NCI-H1694 treated with DMSO at 0.1 percent for 48 hours (cell line): ENCODE measurements at regions not wholly inside any gene's neighbourhood (a gene's known extent, or its start where the extent isn't known, plus 50 kb on each side); places are given as distances from the start of the nearest gene placed in this dataset.
A peak's percentile ranks its signal among the peaks of the same experiment; 100 is the strongest.
"Not testable (repeated sequence)": the region's sequence is repeated elsewhere in the genome, so short reads cannot be mapped to it uniquely, and the experiment has no call there.

Source experiments
- DNase-seq: peaks from one replicate; lab custom pipeline; 2025; lab: John Stamatoyannopoulos, UW

DNA sequence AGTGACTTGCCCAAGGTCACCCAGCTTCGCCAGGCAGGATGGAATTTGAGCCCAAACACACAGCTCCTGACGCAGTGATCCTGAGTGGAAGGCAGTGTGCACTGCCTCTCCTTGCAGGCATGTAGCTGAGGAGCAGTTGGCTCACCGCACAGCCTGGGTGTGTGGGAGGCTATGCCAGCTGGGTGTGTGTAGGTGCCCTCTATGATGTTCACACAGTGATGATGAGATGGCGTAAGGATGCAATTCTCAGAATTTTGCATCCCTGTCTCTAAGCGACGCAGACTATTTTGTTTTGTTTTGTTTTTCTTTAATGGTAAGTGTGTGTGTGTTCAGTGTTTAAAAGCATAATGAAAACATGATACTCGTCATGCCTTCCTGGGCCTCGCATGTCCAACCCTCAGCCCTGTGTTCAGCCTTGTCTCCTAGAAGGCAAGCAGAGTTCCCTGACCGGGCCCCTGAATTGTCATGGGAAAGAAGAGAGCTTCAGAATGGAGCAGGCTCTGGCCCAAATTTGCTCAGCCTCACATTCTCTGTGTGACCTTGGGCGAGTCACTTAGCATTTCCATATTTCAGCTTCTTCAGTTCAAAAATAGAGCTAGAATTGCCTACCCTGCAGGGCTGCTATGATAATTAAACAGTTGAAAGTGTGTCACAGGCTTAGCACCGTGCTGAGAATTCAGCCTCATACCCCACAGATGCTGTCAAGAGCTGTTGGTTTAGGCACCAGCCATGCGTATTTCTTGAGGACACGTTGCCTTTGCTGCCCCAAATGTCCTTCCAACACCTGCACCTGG, 603.6 kb upstream of the RAB6C start:
- DNase-seq, result no peak

DNA sequence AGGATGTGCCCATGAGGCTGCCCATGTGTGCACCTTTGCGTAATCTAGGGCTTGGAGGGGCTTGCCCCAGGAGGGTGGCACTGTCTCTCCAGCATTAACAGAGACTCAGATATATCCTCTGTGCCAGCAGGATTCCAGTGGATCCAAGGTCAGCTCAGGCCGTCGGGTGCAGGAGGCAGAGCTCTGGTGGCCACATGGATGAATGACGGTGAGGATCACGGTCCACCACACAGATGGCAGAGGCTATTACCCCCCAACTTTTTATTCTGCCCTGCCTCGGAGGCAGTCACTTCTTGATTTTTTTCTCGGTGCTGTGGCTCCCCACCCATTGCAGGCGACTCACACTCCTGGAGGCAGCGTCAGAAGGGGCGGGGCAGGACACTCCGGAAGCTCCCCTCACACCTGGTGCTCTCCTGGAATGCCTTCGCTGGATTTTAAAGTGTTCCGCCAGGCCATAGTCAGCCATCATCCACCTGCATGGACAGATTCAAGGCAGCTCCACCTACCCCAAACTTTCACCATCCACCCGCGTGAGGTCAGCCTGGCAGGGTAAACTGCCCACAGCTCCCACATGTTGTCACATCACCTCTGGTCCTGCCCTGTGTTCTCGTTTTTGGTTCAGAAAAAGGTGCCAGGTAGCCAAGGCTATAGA, 602.9 kb upstream of the RAB6C start:
- DNase-seq, result no peak

DNA sequence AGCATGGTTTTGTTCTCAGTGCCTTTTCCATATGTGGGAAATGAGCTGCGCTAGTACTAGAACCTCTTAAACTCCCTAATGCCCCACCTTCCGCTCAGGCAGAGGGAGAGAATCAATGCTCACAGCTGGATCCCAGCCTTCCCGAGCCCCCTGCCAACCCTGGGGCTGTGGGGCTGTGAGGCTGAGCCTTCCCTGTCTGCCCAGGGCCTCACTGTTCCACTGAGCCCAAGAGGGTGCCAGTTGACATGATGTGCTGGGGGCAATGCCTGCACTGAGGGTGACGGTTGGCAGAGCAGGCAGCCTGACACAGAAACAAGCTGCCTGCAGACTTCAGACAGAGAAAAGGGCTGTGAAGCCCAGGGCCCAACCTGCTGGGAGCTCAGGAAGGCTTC, 602.4 kb upstream of the RAB6C start:
- DNase-seq, result no peak

DNA sequence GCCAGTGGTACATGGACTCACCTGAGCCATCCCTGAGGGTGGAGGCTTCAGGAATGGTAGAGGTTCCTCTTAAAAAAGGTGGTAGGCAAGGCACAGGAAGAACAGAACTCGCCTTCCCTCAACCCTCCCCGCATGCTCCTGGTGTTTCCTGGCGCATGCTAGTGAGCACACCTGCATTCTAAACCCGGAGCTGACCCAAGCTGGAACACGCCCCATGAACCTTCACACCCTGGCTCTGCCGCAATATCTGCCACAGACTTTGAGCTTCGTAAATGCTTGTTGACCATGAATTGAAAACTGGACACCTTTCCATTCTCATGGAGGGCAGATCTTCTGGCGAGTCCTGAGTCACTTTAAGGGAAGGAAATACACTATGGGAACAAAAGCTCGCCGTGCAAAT, 601.3 kb upstream of the RAB6C start:
- DNase-seq, result no peak

DNA sequence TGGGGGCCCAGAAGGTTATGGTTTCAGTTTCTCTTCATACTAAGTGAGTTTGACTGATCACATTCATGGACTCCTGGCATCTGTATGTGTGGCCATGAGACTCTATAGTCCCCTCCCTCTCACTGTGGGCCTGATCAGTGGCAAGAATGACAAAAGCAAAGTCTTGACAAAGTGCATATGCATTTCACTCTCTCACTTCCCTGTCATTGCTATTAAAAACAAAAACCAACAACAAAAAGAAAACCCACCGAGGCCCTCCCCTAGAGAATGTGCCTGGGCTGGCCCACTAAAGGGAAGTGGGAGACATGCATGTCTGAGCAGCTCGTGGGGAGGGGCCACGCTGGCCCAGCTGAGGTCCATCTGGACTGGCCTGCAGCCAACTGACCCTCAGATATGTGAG, 600.1 kb upstream of the RAB6C start:
- DNase-seq, result no peak

DNA sequence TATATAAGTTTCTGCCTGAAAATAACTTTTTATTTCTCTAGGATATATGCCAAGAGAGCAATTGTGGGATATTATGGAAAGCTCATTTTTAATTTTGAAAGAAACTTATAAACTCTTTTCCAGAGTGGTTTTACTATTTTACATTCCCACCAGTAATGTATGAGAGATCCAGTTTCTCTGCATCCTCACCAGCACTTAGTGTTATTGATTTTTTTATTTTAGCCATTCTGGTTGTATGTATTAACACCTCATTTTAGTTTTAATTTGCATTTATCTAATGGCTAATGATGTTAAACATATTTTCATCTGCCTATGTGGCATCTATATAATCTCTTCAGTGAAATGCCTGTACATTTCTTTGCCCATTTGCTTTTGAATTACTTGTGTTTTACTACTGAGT, 597.7 kb upstream of the RAB6C start:
- no peak for DNase-seq

DNA sequence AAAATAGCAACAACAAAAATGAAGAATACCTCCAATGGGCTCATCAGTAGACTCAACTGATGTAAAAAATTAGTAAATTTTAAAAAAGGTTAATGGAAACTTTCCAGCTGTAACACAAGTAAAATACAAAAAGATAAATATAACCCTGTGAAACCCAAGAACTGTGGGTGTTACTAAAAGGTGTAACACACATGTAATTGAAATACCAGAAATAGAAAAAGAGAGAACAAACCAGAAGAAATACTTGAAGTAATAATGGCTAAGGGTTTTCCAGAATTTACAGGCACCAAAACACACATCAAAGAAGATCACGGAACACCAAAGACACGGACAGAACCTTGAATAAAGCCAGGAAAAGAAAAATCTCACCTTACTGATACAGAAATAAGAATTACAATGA, 590.6 kb upstream of the RAB6C start:
- DNase-seq, result no peak

DNA sequence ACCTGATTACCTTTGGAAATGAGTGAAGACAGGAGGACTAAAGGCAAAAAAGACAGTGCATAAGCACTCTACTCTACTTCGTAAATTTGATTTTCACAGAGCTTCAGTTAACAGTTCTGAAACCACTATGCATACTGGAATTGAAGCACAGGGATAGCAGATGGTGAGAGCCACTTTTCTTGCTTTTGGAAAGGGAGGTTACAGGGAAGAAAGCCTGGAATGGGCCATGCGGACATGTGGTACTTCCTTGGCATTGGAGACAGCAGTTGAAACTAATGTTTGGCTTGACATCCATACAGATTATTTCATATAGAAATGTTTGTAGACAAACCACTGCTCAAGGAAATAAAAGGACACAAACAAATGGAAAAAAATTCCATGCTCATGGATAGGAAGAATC, 585.6 kb upstream of the RAB6C start:
- no peak for DNase-seq

DNA sequence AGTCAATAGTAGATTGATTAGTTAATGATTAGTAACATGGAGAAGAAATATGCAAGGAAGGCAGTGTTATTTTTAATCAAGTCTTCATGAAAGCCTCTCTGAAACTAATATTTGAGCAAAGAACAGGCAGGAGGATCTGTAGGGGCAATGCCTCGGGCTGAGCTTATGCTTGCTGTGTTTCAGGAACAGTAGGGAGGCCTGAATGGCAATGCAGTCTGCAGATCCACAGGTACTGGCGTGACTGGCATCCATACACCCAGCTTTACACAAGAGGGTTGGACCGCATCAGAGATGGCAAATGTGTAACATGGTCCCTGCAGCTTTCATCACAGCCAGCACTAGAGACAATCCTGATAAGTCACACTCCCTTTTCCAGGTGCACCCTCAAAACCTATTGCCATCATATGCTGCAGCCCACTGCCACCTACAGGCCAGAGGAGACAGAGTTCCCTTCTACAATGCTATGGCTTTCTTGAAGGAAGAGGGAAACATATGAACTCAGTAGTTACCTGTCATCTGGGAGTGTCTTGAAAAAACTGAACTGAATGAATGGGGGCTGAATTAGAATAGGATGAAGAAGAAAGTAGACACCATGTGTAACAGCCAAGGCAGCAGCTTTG, 582.4 kb upstream of the RAB6C start:
- peak; percentile 70 for DNase-seq

DNA sequence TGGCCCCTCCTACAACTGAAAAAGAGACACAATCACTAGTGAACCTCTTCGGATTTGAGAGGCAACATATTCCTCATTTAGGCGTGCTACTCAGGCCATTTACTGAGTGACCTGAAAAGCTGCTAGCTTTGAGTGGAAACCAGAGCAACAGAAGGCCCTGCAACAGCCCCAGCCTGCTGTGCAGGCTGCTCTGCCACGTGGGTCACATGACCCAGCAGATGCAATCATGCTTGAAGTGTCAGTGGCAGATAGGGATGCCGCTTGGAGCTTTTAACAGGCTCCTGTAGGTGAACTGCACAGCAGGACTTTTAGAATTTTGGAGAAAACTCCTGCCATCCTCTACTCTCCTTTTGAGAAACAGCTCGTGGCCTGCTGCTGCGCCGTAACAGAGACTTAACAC, 578.6 kb upstream of the RAB6C start:
- peak; percentile 71 for DNase-seq

DNA sequence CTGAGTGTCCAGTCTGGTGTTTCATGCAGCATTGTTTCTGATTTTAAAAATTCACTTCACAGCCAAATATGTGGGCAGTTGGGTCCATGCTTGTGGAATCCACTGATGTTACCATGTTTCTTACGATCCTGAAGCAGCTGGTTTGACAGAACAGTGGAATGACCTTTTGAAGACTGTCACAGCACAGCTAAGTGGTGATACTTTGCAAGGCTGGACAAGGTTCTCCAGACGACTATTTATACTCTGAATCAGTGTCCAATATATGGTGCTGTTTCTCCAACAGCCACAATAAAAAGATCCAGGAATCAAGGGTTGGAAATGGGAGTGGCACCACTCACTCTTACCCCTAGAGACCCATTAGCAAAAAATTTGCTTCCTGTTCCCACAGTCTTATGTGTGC, 577.4 kb upstream of the RAB6C start:
- DNase-seq, result no peak

DNA sequence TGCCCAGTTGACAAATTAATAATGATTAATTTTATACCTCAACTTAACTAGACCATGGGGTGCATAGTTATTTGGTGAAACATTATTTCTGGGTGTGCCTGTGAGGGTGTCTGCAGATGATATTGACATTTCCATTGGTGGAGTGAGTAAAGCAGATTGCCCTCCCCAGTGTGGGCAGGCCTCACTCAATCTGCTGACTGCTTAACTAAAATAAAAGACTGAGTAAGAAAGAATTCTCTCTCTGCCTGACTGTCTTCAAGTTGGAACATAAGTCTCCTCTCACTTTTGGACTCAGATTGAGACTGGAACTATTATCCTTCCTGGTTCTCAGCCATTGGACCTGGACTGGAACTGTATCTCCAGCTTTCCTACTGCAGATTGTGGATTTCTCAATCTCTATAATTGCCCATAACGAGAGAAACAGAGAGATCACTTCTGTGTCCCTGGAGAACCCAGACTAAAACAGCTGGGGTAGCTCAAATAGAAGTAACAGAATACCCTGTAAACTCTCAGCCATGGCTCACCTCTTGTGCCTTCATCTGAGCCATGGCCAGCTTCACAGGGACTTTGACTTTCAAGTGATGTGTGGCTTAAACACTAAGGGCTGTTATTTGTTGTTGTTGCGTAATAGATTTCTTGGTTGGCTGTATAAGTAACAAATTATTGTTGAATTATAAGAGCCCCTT, 575.3 kb upstream of the RAB6C start:
- no peak for DNase-seq

DNA sequence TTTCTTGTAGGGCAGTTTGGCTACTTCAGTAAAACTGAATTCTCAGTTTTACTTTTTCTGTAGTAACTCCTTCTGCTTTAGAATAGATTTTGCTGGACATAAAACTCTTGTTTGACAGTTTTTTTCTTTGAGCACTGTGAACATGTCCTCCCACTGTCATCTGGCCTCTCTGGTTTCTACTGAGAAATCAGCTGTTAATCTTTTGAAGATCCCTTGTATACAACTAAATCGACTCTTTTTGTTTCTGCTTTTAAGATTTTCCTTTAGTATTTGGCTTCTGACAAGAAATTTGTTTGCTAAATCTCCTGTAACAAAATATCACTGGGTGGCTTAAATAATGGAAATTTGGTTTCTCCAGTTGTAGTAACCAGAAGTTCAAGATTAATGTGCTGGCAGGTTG, 570.9 kb upstream of the RAB6C start:
- no peak for DNase-seq

DNA sequence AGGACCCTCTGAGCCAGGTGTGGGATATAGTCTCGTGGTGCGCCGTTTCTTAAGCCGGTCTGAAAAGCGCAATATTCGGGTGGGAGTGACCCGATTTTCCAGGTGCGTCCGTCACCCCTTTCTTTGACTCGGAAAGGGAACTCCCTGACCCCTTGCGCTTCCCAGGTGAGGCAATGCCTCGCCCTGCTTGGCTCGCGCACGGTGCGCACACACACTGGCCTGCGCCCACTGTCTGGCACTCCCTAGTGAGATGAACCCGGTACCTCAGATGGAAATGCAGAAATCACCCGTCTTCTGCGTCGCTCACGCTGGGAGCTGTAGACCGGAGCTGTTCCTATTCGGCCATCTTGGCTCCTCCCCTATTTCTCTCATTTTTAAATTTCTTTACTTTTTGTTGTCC, 562.4 kb upstream of the RAB6C start:
- not testable (repeated sequence) for DNase-seq

DNA sequence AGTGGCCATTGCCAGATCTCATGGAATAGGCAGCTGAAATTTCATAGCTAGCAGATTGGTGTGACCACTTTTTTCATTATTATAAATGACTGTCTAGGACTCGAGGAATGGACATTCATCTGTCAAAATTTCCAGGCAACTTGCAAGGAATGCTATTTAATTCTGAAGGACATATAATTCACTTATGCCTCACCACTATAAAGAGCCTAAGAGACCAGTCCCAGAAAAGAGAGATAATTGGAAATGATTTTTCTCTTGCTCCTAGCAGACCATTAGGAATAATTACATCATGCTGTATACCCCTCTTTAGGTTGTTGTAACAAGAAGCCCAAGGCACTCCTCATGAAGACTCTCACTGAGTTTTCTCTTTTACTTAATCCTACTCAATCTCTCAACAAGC, 557.4 kb upstream of the RAB6C start:
- no peak for DNase-seq

DNA sequence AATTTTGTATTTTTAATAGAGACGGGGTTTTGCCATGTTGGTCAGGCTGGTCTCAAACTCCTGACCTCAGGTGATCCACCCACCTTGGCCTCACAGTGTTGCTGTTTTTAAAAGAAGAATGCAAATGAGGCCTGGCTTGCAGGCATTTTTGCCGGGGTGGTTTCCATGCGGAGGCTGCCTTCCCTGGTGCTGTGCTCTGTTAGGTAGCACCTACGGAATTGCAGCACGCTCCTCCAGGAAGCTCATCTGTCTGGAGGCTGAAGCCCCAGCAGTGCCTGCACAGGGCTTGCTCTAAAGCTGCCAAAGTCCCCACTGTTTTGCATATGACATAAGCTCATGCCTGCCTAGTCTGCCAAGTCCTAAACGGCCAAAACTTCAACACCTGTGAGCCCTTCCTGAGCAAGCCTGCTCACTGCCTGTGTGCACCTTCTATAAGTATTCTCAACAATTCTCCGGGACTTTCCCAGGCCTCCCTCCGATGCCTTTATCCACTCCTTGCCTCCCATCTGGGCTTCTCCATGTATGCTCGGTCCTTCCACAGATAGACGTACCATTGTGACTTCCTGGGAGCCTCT, 551.3 kb upstream of the RAB6C start:
- peak; percentile 26 for DNase-seq

DNA sequence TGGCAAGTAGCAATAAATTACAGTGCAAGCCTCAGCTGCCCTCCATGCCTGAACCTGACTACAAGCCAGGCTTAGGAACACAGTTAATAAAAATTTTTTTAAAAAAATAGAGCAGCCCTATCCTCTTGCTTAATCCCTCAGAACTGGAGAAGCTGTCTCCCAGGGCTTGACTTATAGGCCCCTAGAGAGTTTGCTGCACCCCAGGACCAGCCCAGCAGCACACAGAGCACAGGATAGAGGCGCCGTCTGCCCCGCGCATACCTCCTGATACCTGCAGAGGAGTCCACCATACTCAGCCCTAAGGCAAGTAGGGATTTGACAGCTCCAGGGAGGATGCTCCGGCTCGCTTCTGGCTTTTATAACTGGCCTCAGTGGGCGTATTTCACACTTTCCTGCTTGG, 548.6 kb upstream of the RAB6C start:
- no peak for DNase-seq

DNA sequence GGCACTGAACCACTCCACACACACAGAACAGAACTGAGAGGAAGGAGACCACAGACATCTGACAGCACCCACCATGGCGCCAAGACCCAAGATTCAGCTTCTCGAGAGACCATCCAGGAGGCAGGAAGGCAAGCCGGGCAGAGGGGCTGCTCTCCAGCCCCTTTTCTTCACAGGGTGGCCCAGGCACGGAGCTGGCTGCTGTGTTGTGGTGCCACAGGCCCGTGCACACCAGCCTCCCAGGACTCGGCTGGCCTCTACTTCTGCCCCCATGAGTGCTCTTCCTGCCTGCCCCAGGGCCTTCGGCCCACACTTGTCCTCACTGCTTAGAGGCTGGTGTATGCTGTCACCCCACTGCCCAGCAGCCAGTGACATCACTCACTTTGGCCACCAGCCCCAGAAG, 547.6 kb upstream of the RAB6C start:
- no peak for DNase-seq

DNA sequence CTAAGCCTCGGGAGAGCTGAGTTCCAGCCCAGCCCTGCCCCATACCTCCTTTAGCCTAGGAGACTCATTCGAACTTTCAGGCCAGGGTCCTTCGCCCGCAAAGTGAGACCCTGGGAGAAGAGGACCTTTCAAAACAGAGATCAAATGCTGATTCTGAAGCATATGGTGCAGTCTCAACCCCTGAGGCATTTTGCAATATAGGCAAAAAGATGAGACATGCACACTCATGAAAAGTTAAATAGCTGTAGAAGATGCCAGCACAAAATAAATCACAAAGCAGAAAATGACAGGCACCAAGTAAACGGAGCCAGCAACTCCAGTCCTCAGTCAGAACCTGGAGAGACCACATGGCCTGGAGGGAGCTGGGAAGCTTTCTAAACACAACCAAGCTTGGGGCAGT, 542.7 kb upstream of the RAB6C start:
- DNase-seq, result no peak

DNA sequence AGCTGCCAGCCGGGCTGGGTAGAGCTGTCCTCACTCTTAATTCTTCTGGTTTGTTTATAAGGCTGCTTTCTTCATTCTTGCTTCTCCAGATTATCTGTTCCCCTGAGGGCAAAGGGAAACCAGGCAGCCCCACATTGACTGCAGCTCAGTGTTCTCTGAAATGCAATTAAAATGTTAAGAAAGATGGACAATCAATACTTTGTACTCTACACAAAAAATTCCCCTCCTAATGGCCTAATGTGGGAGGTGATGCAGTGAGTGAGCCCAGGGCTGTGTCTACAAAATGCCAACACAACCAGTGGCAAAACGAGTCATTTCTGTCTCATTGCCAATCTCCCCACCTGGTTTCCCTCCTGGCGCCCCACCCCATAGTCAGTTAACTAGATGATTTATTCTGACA, 541.7 kb upstream of the RAB6C start:
- DNase-seq, result no peak

DNA sequence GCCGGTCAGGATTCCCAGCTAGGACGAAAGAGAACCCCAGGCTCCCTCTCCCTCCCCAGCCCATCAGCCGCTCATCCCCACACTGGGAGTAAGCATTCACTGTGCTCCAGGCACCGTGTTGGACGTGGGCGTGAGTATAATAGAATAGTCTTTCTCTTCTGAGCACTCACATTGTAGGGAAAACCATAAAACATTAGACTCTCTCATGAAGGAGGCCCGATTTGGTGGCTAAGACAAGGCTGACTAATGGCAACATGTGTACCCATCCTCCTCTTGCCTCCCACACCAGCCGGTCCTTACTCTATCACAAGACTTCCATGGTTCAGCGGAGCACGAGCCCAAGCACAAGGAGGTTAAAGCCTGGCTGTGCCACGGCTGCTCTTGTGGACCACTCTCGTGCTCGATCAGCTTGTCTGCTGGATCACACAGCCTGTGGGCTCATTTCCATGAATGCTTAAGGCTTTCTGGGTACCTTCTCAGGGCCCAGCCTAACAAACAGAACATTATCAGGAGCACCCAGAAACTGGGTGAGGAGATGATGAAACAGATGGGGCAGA, 540.9 kb upstream of the RAB6C start:
- no peak for DNase-seq
